Mammary epithelial cell (primary cell): ENCODE measurements at regions not wholly inside any gene's neighbourhood (a gene's known extent, or its start where the extent isn't known, plus 50 kb on each side); places are given as distances from the start of the nearest gene placed in this dataset.

ENCODE experiments used
- EZH2 ChIP-seq: IDR thresholded peaks from 2 replicates; pipeline ENCODE4 v1.6.1; 2012; ENCODE audit warnings: low read length, inconsistent platforms, borderline replicate concordance
- TF ChIP-seq, protein P1 (sequence below), 2 donors: IDR thresholded peaks in 1 of 2; conservative IDR thresholded peaks in 1 of 2; 2 replicates each; pipeline ENCODE4 v1.5.1; 2011 to 2012; ENCODE audit warnings: inconsistent platforms in 2 of 2, low read length in 2 of 2, mild to moderate bottlenecking in 2 of 2, control low read depth in 1 of 2, low read depth in 1 of 2; ENCODE audit not compliant: insufficient read depth in 1 of 2; ENCODE audit errors: extremely low read depth in 1 of 2

DNA sequence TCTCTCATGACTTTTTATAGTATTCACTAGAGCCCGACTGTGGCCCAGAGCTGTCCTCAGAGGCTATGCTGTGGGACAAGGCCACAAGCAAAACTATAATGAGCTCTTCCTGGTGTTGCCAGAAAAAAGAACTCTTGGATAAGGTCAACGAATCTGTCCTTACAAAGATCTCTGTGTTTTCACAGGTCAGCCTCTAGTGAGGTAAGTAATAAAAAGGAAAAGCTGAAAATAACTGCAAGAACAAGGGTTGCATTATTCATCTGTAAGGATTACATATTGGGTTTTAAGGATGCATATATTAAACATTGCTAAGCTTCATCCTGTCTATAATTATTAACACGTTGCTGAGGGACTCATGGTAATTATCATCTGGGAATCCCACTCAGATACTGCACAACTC, 62.8 kb upstream of the ATL2 start:
- TF ChIP-seq EZH2 = no peak
- TF ChIP-seq, protein P1, sequence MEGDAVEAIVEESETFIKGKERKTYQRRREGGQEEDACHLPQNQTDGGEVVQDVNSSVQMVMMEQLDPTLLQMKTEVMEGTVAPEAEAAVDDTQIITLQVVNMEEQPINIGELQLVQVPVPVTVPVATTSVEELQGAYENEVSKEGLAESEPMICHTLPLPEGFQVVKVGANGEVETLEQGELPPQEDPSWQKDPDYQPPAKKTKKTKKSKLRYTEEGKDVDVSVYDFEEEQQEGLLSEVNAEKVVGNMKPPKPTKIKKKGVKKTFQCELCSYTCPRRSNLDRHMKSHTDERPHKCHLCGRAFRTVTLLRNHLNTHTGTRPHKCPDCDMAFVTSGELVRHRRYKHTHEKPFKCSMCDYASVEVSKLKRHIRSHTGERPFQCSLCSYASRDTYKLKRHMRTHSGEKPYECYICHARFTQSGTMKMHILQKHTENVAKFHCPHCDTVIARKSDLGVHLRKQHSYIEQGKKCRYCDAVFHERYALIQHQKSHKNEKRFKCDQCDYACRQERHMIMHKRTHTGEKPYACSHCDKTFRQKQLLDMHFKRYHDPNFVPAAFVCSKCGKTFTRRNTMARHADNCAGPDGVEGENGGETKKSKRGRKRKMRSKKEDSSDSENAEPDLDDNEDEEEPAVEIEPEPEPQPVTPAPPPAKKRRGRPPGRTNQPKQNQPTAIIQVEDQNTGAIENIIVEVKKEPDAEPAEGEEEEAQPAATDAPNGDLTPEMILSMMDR (conservative IDR thresholded peaks at IDR 0.05 in 1 of 2, IDR thresholded peaks at IDR 0.05 in 1 of 2; ENCODE audit: extremely low read depth in 1 of 2, insufficient read depth in 1 of 2, low read depth in 1 of 2, low read length in 2 of 2) = no peak
